ENCODE measurements at regions not wholly inside any gene's neighbourhood (a gene's known extent, or its start where the extent isn't known, plus 50 kb on each side); places are given as distances from the start of the nearest gene placed in this dataset.

DNA sequence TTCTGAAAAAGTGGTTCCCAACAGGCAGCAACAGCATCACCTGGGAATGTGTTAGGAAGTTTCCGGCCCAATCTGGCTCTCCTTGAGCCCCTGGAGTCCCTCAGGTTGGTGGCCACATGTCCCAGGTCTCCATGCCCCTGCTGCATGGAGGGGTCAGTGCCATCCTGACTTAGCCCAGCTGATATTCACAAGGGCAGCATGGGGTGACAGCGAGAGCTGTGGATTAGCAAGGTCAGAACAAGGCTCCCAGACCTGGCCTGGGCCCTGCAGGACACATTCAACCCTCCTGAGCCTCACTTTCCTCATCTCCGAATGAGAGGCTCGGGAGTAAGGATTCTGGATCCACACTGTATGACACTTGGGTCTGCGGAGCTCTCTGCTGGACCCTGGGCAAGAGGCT, 243.8 kb upstream of the TLE3 start:
- TF ChIP-seq, protein P1, sequence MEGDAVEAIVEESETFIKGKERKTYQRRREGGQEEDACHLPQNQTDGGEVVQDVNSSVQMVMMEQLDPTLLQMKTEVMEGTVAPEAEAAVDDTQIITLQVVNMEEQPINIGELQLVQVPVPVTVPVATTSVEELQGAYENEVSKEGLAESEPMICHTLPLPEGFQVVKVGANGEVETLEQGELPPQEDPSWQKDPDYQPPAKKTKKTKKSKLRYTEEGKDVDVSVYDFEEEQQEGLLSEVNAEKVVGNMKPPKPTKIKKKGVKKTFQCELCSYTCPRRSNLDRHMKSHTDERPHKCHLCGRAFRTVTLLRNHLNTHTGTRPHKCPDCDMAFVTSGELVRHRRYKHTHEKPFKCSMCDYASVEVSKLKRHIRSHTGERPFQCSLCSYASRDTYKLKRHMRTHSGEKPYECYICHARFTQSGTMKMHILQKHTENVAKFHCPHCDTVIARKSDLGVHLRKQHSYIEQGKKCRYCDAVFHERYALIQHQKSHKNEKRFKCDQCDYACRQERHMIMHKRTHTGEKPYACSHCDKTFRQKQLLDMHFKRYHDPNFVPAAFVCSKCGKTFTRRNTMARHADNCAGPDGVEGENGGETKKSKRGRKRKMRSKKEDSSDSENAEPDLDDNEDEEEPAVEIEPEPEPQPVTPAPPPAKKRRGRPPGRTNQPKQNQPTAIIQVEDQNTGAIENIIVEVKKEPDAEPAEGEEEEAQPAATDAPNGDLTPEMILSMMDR (IDR thresholded peaks at IDR 0.05) = no peak
- no peak for TF ChIP-seq POLR2A (IDR thresholded peaks at IDR 0.05)
- no peak for TF ChIP-seq POLR2AphosphoS5 (IDR thresholded peaks at IDR 0.05)
